Upper lobe of right lung (tissue), 1 donor: ENCODE measurements at regions not wholly inside any gene's neighbourhood (a gene's known extent, or its start where the extent isn't known, plus 50 kb on each side); places are given as distances from the start of the nearest gene placed in this dataset.

Experiments used
- ATAC-seq: fragments of 200-7000 bp; cut with Tn5 transposase; one replicate; pipeline ENCODE4 v1.9.1; 2020; ENCODE audit warnings: mild to moderate bottlenecking, moderate library complexity
- DNase-seq: peaks from one replicate; pipeline ENCODE4 v3.0.0-alpha.2; 2020
- H3K27ac ChIP-seq: fragments of 200-600 bp; one replicate; pipeline ENCODE4 v1.8.0; 2022
- H3K27me3 ChIP-seq: fragments of 200-600 bp; one replicate; pipeline ENCODE4 v1.8.0; 2022; ENCODE audit warnings: mild to moderate bottlenecking
- H3K36me3 ChIP-seq: fragments of 200-600 bp; one replicate; pipeline ENCODE4 v1.8.0; 2022
- H3K4me1 ChIP-seq: fragments of 200-600 bp; one replicate; pipeline ENCODE4 v1.8.0; 2022
- H3K4me3 ChIP-seq: fragments of 200-600 bp; one replicate; pipeline ENCODE4 v1.8.0; 2022; ENCODE audit warnings: mild to moderate bottlenecking
- H3K9me3 ChIP-seq: fragments of 200-600 bp; one replicate; pipeline ENCODE4 v1.8.0; 2022
- CTCF ChIP-seq: fragments of 200-600 bp; IDR thresholded peaks from one replicate; pipeline ENCODE4 v1.8.0; 2022; ENCODE audit warnings: antibody characterized with exemption
- intact Hi-C: fragments of 100-400 bp; cut with DNase I; formaldehyde crosslinking; loops from one replicate; pipeline ENCODE4 v1.11.0; 2022
- donor health status: DM: no; HTN: yes; CAD: no; lungs with severe emphysema.

GRCh38 chr11:80843266-80843974, 1402.6 kb upstream of the TENM4 start:
- no peak overlapping the region for H3K27ac ChIP-seq
- DNase-seq, result no peak
- no peak overlapping the region for H3K4me3 ChIP-seq
- ATAC-seq, result no peak
- no peaks in the 10 kb centered on the region for H3K27me3 ChIP-seq
- intact Hi-C loops, result no loop called here
- H3K36me3 ChIP-seq, result no peaks in the 10 kb centered on the region
- H3K9me3 ChIP-seq, result no peaks in the 10 kb centered on the region
- TF ChIP-seq CTCF, result no peak
- no peaks in the 10 kb centered on the region for H3K4me1 ChIP-seq

GRCh38 chr11:80842246-80842645, 1401.4 kb upstream of the TENM4 start:
- no peak overlapping the region for H3K4me3 ChIP-seq
- no peaks in the 10 kb centered on the region for H3K36me3 ChIP-seq
- ATAC-seq (no peak), DNase-seq (no peak)
- no peaks in the 10 kb centered on the region for H3K4me1 ChIP-seq
- intact Hi-C loops, result no loop called here
- TF ChIP-seq CTCF, result no peak
- no peaks in the 10 kb centered on the region for H3K27me3 ChIP-seq
- no peaks in the 10 kb centered on the region for H3K9me3 ChIP-seq
- H3K27ac ChIP-seq, result no peak overlapping the region

- DNase-seq (no peak), ATAC-seq (no peak)
- no peaks in the 10 kb centered on the region for H3K9me3 ChIP-seq
- no peaks in the 10 kb centered on the region for H3K27me3 ChIP-seq
- no peaks in the 10 kb centered on the region for H3K4me1 ChIP-seq
- H3K4me3 ChIP-seq, result no peak overlapping the region
- no peak overlapping the region for H3K27ac ChIP-seq
- no peak for TF ChIP-seq CTCF
- intact Hi-C loops, result no loop called here
- H3K36me3 ChIP-seq, result no peaks in the 10 kb centered on the region
These were observed 1400.8 kb upstream of the TENM4 start for GRCh38 chr11:80841675-80842074.

GRCh38 chr11:80838153-80838552, 1397.3 kb upstream of the TENM4 start:
- no peaks in the 10 kb centered on the region for H3K4me1 ChIP-seq
- DNase-seq, result no peak
- no peak overlapping the region for H3K4me3 ChIP-seq
- intact Hi-C loops, result no loop called here
- no peaks in the 10 kb centered on the region for H3K27me3 ChIP-seq
- ATAC-seq, result no peak
- no peak overlapping the region for H3K27ac ChIP-seq
- no peak for TF ChIP-seq CTCF
- no peaks in the 10 kb centered on the region for H3K36me3 ChIP-seq
- H3K9me3 ChIP-seq, result no peaks in the 10 kb centered on the region

GRCh38 chr11:80837051-80837450, 1396.2 kb upstream of the TENM4 start:
- H3K27ac ChIP-seq, result no peak overlapping the region
- H3K27me3 ChIP-seq, result no peaks in the 10 kb centered on the region
- intact Hi-C loops, result no loop called here
- no peak for DNase-seq
- no peak for TF ChIP-seq CTCF
- no peak for ATAC-seq
- H3K4me1 ChIP-seq, result no peaks in the 10 kb centered on the region
- no peak overlapping the region for H3K4me3 ChIP-seq
- no peaks in the 10 kb centered on the region for H3K9me3 ChIP-seq
- H3K36me3 ChIP-seq, result no peaks in the 10 kb centered on the region

- ATAC-seq, result no peak
- intact Hi-C loops, result no loop called here
These were observed 1390.5 kb upstream of the TENM4 start for GRCh38 chr11:80831374-80831773.

More at GRCh38 chr11:80831374-80831773, 1390.5 kb upstream of the TENM4 start:
- TF ChIP-seq CTCF, result no peak
- no peaks in the 10 kb centered on the region for H3K9me3 ChIP-seq
- no peaks in the 10 kb centered on the region for H3K4me1 ChIP-seq
- no peak for DNase-seq
- no peaks in the 10 kb centered on the region for H3K36me3 ChIP-seq
- H3K4me3 ChIP-seq, result no peak overlapping the region
- H3K27ac ChIP-seq, result no peak overlapping the region
- H3K27me3 ChIP-seq, result no peaks in the 10 kb centered on the region
